ENCODE measurements at regions not wholly inside any gene's neighbourhood (a gene's known extent, or its start where the extent isn't known, plus 50 kb on each side); places are given as distances from the start of the nearest gene placed in this dataset.

DNA sequence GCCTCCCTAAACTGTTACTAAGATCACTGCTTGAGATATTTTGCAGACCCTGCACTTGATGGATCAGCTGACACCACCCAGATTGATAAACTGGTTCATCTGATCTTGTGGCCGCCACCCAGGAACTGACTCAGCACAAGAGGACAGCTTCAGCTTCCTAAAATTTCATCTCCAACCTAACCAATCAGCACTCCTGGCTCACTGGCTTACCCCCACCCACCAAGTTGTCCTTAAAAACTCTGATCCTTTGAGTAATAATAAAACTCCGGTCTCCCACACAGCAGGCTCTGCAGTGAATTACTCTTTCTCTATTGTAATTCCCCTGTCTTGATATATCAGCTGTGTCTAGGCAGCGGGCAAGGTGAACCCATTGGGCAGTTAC is 174.8 kb downstream of the UTP18 start:
- Histone ChIP-seq H3K36me3 (replicated peaks in 1 of 2) (no peaks in the 10 kb centered on the region), H3K4me1 (replicated peaks in 1 of 2) (no peaks in the 10 kb centered on the region), H3K27ac (no peak overlapping the region), H3K27me3 (no peaks in the 10 kb centered on the region), H3K9me3 (replicated peaks in 1 of 3) (no peaks in the 10 kb centered on the region), H3K4me3 (no peak overlapping the region)
- WGBS, 4 donors = 46 to 62% (median 49%) methylated on average over 3 of the region's 3 CpGs
- DNase-seq = peak in 1 of 7 donors; percentile 17
- intact Hi-C loops (cut with DNase I) = no loop called here
- TF ChIP-seq, protein P1, sequence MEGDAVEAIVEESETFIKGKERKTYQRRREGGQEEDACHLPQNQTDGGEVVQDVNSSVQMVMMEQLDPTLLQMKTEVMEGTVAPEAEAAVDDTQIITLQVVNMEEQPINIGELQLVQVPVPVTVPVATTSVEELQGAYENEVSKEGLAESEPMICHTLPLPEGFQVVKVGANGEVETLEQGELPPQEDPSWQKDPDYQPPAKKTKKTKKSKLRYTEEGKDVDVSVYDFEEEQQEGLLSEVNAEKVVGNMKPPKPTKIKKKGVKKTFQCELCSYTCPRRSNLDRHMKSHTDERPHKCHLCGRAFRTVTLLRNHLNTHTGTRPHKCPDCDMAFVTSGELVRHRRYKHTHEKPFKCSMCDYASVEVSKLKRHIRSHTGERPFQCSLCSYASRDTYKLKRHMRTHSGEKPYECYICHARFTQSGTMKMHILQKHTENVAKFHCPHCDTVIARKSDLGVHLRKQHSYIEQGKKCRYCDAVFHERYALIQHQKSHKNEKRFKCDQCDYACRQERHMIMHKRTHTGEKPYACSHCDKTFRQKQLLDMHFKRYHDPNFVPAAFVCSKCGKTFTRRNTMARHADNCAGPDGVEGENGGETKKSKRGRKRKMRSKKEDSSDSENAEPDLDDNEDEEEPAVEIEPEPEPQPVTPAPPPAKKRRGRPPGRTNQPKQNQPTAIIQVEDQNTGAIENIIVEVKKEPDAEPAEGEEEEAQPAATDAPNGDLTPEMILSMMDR (IDR thresholded peaks at IDR 0.05) = no peak
- TF ChIP-seq POLR2A (IDR thresholded peaks at IDR 0.05) = no peak

DNA sequence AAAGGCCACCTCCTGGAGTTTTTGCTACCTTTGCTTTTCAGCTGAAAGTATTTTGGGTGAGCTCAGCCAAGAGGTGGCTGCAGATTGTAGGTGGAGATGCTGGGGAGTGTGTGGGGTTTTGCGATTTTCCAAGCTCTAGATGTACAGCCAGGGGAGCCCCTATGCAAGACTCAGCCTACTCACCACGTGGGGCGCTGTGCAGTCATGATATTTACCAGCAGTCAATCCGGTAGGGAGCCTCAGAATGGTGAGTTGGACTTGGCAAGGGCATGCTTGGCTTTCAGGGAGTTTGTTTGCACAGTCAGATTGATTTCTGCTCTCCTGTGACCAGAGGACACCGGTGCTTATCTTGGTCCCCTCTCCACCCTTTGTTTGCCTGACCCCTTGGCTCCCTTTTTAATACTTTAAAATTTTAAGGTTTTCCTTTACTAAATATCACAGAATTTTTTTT is 175.3 kb downstream of the UTP18 start:
- 18 to 33% (median 22%) methylated on average over 4 to 5 of the region's 5 CpGs for WGBS, 4 donors

DNA sequence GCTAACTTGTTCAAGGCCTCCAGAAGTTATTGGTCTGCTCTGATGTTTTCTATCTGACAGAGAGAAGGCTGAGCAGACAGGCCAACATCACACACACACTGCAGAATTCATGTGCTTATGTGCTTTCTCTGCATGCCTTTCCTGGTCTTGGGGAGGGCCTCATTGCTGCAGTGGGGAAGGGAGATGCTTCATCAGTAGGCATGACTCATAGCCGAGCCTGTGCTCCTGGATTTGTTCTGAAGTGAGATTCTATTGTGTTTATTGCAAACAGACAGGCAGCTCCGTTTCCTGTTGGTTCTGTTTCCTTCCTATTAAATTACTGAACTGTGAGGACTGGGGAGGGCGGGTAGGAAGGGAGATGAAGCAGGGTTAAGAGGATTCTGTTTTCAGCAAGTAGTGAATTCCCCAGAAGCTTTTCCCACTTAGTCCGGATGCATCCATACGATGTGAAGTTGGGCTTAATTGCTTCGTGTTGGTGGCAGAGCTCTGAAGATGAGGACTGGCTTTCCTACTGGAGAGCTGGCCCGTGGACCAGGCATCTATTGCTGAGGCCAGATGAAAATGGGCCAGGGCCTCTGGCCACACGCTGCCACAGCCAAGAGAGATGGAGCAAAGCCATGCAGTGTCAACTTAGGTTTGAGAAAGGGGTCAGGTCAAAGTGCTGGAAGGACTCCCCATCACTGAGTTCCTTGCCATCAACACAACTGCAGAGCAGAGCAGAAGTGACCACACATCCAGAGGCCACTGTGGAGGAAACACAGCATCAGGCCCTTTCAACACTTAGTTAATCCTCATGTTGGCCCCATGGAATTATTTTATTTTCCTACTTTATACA is 179.3 kb downstream of the UTP18 start:
- peak in 2 of 7 donors; percentile 22 to 77 for DNase-seq
- H3K4me3 ChIP-seq = no peak overlapping the region
- WGBS, 4 donors = 41 to 57% (median 51%) methylated on average over 8 of the region's 8 CpGs
- intact Hi-C loops (cut with DNase I) = no loop called here
- H3K36me3 ChIP-seq (replicated peaks in 1 of 2) = no peaks in the 10 kb centered on the region
- H3K9me3 ChIP-seq (replicated peaks in 1 of 3) = no peaks in the 10 kb centered on the region
- no peak overlapping the region for H3K27ac ChIP-seq
- no peaks in the 10 kb centered on the region for H3K4me1 ChIP-seq (replicated peaks in 1 of 2)
- TF ChIP-seq, protein P1 (IDR thresholded peaks at IDR 0.05) = no peak
- TF ChIP-seq POLR2A (IDR thresholded peaks at IDR 0.05) = no peak
- H3K27me3 ChIP-seq = no peaks in the 10 kb centered on the region

More for the DNA sequence above, 175.3 kb downstream of the UTP18 start:
- Histone ChIP-seq H3K36me3 (replicated peaks in 1 of 2) (no peaks in the 10 kb centered on the region), H3K9me3 (replicated peaks in 1 of 3) (no peaks in the 10 kb centered on the region), H3K27ac (no peak overlapping the region), H3K4me1 (replicated peaks in 1 of 2) (no peaks in the 10 kb centered on the region), H3K27me3 (no peaks in the 10 kb centered on the region), H3K4me3 (no peak overlapping the region)
- TF ChIP-seq, protein P1 (IDR thresholded peaks at IDR 0.05) = peak in 3 of 6 experiments; percentile 16 to 26 (median 24)
- no peak for TF ChIP-seq POLR2A (IDR thresholded peaks at IDR 0.05)
- peak in 5 of 7 donors; percentile 40 to 68 (median 54) for DNase-seq
- intact Hi-C loops (cut with DNase I) = no loop called here

DNA sequence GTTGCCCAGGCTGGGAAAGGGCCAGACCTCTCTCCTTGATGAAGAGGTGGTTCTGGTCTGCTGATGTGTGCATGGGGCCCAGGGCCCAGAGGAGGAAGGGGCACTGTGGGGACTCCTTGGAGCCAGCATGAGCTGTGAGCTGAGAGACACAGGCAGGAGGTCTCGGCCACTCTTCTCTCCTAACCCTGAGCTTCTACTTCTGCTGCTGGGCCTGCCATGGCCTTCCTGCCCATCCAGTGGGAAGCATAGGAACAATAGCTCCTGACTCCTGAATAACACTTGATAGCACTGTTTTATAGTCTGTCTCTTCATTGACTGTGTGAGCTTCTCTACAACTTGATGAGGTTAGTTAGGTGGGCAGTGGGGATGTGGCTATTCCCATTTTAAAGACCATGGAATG is 181.1 kb downstream of the UTP18 start:
- Histone ChIP-seq H3K4me3 (no peak overlapping the region), H3K27me3 (no peaks in the 10 kb centered on the region), H3K27ac (no peak overlapping the region), H3K4me1 (replicated peaks in 1 of 2) (no peaks in the 10 kb centered on the region), H3K36me3 (replicated peaks in 1 of 2) (no peaks in the 10 kb centered on the region), H3K9me3 (replicated peaks in 1 of 3) (no peaks in the 10 kb centered on the region)
- intact Hi-C loops (cut with DNase I) = no loop called here
- no peak for TF ChIP-seq POLR2A (IDR thresholded peaks at IDR 0.05)
- TF ChIP-seq, protein P1 (IDR thresholded peaks at IDR 0.05) = no peak
- 85 to 96% (median 90%) methylated on average over 1 of the region's 1 CpG; no CpG with 5 or more reads in 1 of the 4 donors for WGBS, 4 donors
- no peak for DNase-seq

All from adrenal gland (tissue), 9 donors.